ENCODE measurements at regions not wholly inside any gene's neighbourhood (a gene's known extent, or its start where the extent isn't known, plus 50 kb on each side); places are given as distances from the start of the nearest gene placed in this dataset.
A peak's percentile ranks its signal among the peaks of the same experiment; 100 is the strongest.

- Histone ChIP-seq H3K4me3 (replicated peaks in 1 of 4; ENCODE audit: control extremely low read depth in 1 of 4, insufficient read depth in 1 of 4, low read depth in 3 of 4, low read length in 4 of 4) (no peak overlapping the region), H2AFZ (ENCODE audit: low read length) (no peak overlapping the region), H3K9me3 (ENCODE audit: control insufficient read depth, insufficient read depth, low read depth, low read length) (no peaks in the 10 kb centered on the region), H3K36me3 (ENCODE audit: control insufficient read depth, insufficient read depth, low read length) (no peaks in the 10 kb centered on the region), H3K4me2 (ENCODE audit: extremely low read depth, insufficient read depth, low read length) (no peak overlapping the region), H3K27ac (ENCODE audit: insufficient read depth, low read length) (no peak overlapping the region), H3K27me3 (ENCODE audit: control insufficient read depth, insufficient read depth, low read length) (no peaks in the 10 kb centered on the region), H4K20me1 (ENCODE audit: control insufficient read depth, extremely low read depth, insufficient read depth, low read length) (no peaks in the 10 kb centered on the region), H3K4me1 (ENCODE audit: control insufficient read depth, extremely low read depth, insufficient read depth, low read length) (no peaks in the 10 kb centered on the region), H3K9ac (ENCODE audit: insufficient read depth, low read length) (no peak overlapping the region), H3K79me2 (ENCODE audit: control insufficient read depth, insufficient read depth, low read length) (no peaks in the 10 kb centered on the region)
- TF ChIP-seq CTCF (conservative IDR thresholded peaks at IDR 0.05 in 1 of 2, IDR thresholded peaks at IDR 0.05 in 1 of 2; ENCODE audit: low read depth in 1 of 2, low read length in 2 of 2) (no peak), EZH2 (IDR thresholded peaks at IDR 0.05; ENCODE audit: low read length, missing control alignments) (no peak)
- no peak for DNase-seq (ENCODE audit: low read depth in 2 of 2)
These were observed 66.1 kb upstream of the PRB2 start for GRCh38 chr12:11461433-11461832.

GRCh38 chr12:11477110-11477509, 81.7 kb upstream of the PRB2 start:
- no peaks in the 10 kb centered on the region for H3K4me1 ChIP-seq (ENCODE audit: control insufficient read depth, extremely low read depth, insufficient read depth, low read length)
- no peaks in the 10 kb centered on the region for H3K36me3 ChIP-seq (ENCODE audit: control insufficient read depth, insufficient read depth, low read length)
- no peak for TF ChIP-seq EZH2 (IDR thresholded peaks at IDR 0.05; ENCODE audit: low read length, missing control alignments)
- H3K4me3 ChIP-seq (replicated peaks in 1 of 4; ENCODE audit: control extremely low read depth in 1 of 4, insufficient read depth in 1 of 4, low read depth in 3 of 4, low read length in 4 of 4) = no peak overlapping the region
- no peak overlapping the region for H3K4me2 ChIP-seq (ENCODE audit: extremely low read depth, insufficient read depth, low read length)
- no peaks in the 10 kb centered on the region for H3K79me2 ChIP-seq (ENCODE audit: control insufficient read depth, insufficient read depth, low read length)
- no peak for DNase-seq (ENCODE audit: low read depth in 2 of 2)
- no peaks in the 10 kb centered on the region for H3K27me3 ChIP-seq (ENCODE audit: control insufficient read depth, insufficient read depth, low read length)
- no peak overlapping the region for H3K9ac ChIP-seq (ENCODE audit: insufficient read depth, low read length)
- H2AFZ ChIP-seq (ENCODE audit: low read length) = no peak overlapping the region
- H3K9me3 ChIP-seq (ENCODE audit: control insufficient read depth, insufficient read depth, low read depth, low read length) = no peaks in the 10 kb centered on the region
- no peak overlapping the region for H3K27ac ChIP-seq (ENCODE audit: insufficient read depth, low read length)
- no peaks in the 10 kb centered on the region for H4K20me1 ChIP-seq (ENCODE audit: control insufficient read depth, extremely low read depth, insufficient read depth, low read length)

- H3K4me1 ChIP-seq (ENCODE audit: control insufficient read depth, extremely low read depth, insufficient read depth, low read length) = no peaks in the 10 kb centered on the region
- H3K27ac ChIP-seq (ENCODE audit: insufficient read depth, low read length) = no peak overlapping the region
- H3K36me3 ChIP-seq (ENCODE audit: control insufficient read depth, insufficient read depth, low read length) = no peaks in the 10 kb centered on the region
- H3K4me3 ChIP-seq (replicated peaks in 1 of 4; ENCODE audit: control extremely low read depth in 1 of 4, insufficient read depth in 1 of 4, low read depth in 3 of 4, low read length in 4 of 4) = no peak overlapping the region
- H3K9ac ChIP-seq (ENCODE audit: insufficient read depth, low read length) = no peak overlapping the region
- no peaks in the 10 kb centered on the region for H4K20me1 ChIP-seq (ENCODE audit: control insufficient read depth, extremely low read depth, insufficient read depth, low read length)
- no peaks in the 10 kb centered on the region for H3K79me2 ChIP-seq (ENCODE audit: control insufficient read depth, insufficient read depth, low read length)
- peak; percentile 23 to 30 for DNase-seq (ENCODE audit: low read depth in 2 of 2)
- H3K4me2 ChIP-seq (ENCODE audit: extremely low read depth, insufficient read depth, low read length) = no peak overlapping the region
- no peaks in the 10 kb centered on the region for H3K27me3 ChIP-seq (ENCODE audit: control insufficient read depth, insufficient read depth, low read length)
- no peaks in the 10 kb centered on the region for H3K9me3 ChIP-seq (ENCODE audit: control insufficient read depth, insufficient read depth, low read depth, low read length)
- no peak for TF ChIP-seq CTCF (conservative IDR thresholded peaks at IDR 0.05 in 1 of 2, IDR thresholded peaks at IDR 0.05 in 1 of 2; ENCODE audit: low read depth in 1 of 2, low read length in 2 of 2)
- no peak for TF ChIP-seq EZH2 (IDR thresholded peaks at IDR 0.05; ENCODE audit: low read length, missing control alignments)
- no peak overlapping the region for H2AFZ ChIP-seq (ENCODE audit: low read length)
These were observed 87.6 kb upstream of the PRB2 start for GRCh38 chr12:11482955-11483354.
